Keratinocyte (primary cell): ENCODE measurements at regions not wholly inside any gene's neighbourhood (a gene's known extent, or its start where the extent isn't known, plus 50 kb on each side); places are given as distances from the start of the nearest gene placed in this dataset.

Source experiments
- CTCF ChIP-seq, 3 experiments: IDR thresholded peaks in 1 of 3; conservative IDR thresholded peaks in 1 of 3; optimal IDR thresholded peaks in 1 of 3; 2 replicates in 2 of 3; 3 replicates in 1 of 3; pipeline versions ENCODE3 to v1.5.1; 2011; ENCODE audit warnings: low read length in 3 of 3, mild to moderate bottlenecking in 3 of 3, moderate library complexity in 2 of 3, control low read depth in 1 of 3, inconsistent platforms in 1 of 3; ENCODE audit not compliant: insufficient read depth in 2 of 3; ENCODE audit errors: extremely low read depth in 1 of 3
- EZH2 ChIP-seq: IDR thresholded peaks from one replicate; pipeline ENCODE4 v1.6.1; 2012; ENCODE audit warnings: inconsistent platforms, mild to moderate bottlenecking, low read length, moderate library complexity

DNA sequence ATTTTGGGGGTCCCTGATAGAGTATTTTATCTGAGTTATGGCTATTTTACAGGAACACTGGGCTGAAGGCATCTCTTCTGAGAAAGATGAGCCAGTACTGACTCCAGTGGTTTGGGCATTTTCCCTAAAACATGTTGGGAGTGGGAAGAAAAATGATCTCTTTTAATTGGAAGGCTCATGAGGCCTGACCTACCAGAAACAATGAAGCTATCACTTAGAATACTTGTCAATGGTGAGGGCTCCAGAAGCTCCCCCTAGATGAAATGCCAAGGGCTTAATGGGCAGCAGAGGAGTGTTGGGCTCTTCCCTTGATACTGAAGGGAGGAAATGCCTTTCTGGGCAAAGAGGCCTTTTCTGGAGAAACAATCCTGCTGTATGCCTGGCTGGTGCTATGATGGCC, 63.5 kb upstream of the BDNF start:
- TF ChIP-seq EZH2 (no peak), CTCF (optimal IDR thresholded peaks at IDR 0.05 in 1 of 3, IDR thresholded peaks at IDR 0.05 in 1 of 3, conservative IDR thresholded peaks at IDR 0.05 in 1 of 3; ENCODE audit: extremely low read depth in 1 of 3, insufficient read depth in 2 of 3, low read length in 3 of 3) (no peak)
